H9 (cell line): ENCODE measurements at regions not wholly inside any gene's neighbourhood (a gene's known extent, or its start where the extent isn't known, plus 50 kb on each side); places are given as distances from the start of the nearest gene placed in this dataset.

ENCODE experiments used
- DNase-seq: peaks from one replicate; pipeline ENCODE4 v3.0.0-alpha.2; 2017
- H2AFZ ChIP-seq: one replicate; pipeline ENCODE4 v1.6.1; 2013; ENCODE audit warnings: mild to moderate bottlenecking, low read length, control low read depth, moderate library complexity
- H2AK5ac ChIP-seq: 2 replicates; pipeline ENCODE4 v1.6.1; 2013; ENCODE audit warnings: low read length, control low read depth, mixed read lengths; ENCODE audit not compliant: insufficient read length
- H2BK120ac ChIP-seq: one replicate; pipeline ENCODE4 v1.6.1; 2013; ENCODE audit warnings: low read depth, mild to moderate bottlenecking, low read length, control low read depth, inconsistent platforms; ENCODE audit not compliant: poor library complexity, severe bottlenecking
- H2BK12ac ChIP-seq: 2 replicates; pipeline ENCODE4 v1.6.1; 2013; ENCODE audit warnings: low read length, control low read depth, mixed read lengths, low read depth; ENCODE audit not compliant: insufficient read length
- H2BK15ac ChIP-seq: 2 replicates; pipeline ENCODE4 v1.6.1; 2013; ENCODE audit warnings: low read depth, low read length, control low read depth
- H2BK20ac ChIP-seq: one replicate; pipeline ENCODE4 v1.6.1; 2013; ENCODE audit warnings: low read depth, mild to moderate bottlenecking, low read length, control low read depth, inconsistent platforms; ENCODE audit not compliant: poor library complexity, severe bottlenecking
- H2BK5ac ChIP-seq: 2 replicates; pipeline ENCODE4 v1.6.1; 2013; ENCODE audit warnings: low read length, control low read depth, mixed read lengths; ENCODE audit not compliant: insufficient read length
- H3K14ac ChIP-seq: 2 replicates; pipeline ENCODE4 v1.6.1; 2013; ENCODE audit warnings: low read length, control low read depth; ENCODE audit not compliant: insufficient read depth
- H3K18ac ChIP-seq: 2 replicates; pipeline ENCODE4 v1.6.1; 2013; ENCODE audit warnings: low read depth, mild to moderate bottlenecking, mixed read lengths, low read length, control low read depth; ENCODE audit not compliant: insufficient read length
- H3K23ac ChIP-seq: 2 replicates; pipeline ENCODE4 v1.6.1; 2013; ENCODE audit warnings: low read length, control low read depth, mixed read lengths, low read depth; ENCODE audit not compliant: insufficient read length
- H3K23me2 ChIP-seq: 2 replicates; pipeline ENCODE4 v1.6.1; 2013; ENCODE audit warnings: low read depth, mild to moderate bottlenecking, mixed read lengths, low read length, control low read depth; ENCODE audit not compliant: insufficient read length, poor library complexity, severe bottlenecking
- H3K27ac ChIP-seq: 2 replicates; pipeline ENCODE4 v1.5.1; 2013; ENCODE audit warnings: low read length, control low read depth, mixed read lengths, low read depth; ENCODE audit not compliant: insufficient read length
- H3K27me3 ChIP-seq: 2 replicates; pipeline ENCODE4 v1.6.1; 2013; ENCODE audit warnings: low read length, control low read depth, inconsistent platforms; ENCODE audit not compliant: insufficient read depth
- H3K4ac ChIP-seq: 2 replicates; pipeline ENCODE4 v1.6.1; 2013; ENCODE audit warnings: low read depth, mild to moderate bottlenecking, control low read depth, inconsistent platforms, low read length, moderate library complexity
- H3K4me1 ChIP-seq: 2 replicates; pipeline ENCODE4 v1.6.1; 2013; ENCODE audit warnings: low read length, control low read depth, inconsistent platforms; ENCODE audit not compliant: insufficient read depth
- H3K4me2 ChIP-seq: 2 replicates; pipeline ENCODE4 v1.6.1; 2013; ENCODE audit warnings: low read length, control low read depth, mixed read lengths; ENCODE audit not compliant: insufficient read length, insufficient read depth
- H3K56ac ChIP-seq: 2 replicates; pipeline ENCODE4 v1.6.1; 2013; ENCODE audit warnings: low read depth, mild to moderate bottlenecking, mixed read lengths, low read length, control low read depth; ENCODE audit not compliant: insufficient read length
- H3K79me1 ChIP-seq: 2 replicates; pipeline ENCODE4 v1.6.1; 2013; ENCODE audit warnings: low read depth, mild to moderate bottlenecking, moderate library complexity, low read length, control low read depth, inconsistent platforms; ENCODE audit not compliant: insufficient read depth, poor library complexity, severe bottlenecking
- H3K79me2 ChIP-seq: 2 replicates; pipeline ENCODE4 v1.6.1; 2013; ENCODE audit warnings: low read length, control low read depth, inconsistent platforms; ENCODE audit not compliant: insufficient read depth
- H3K9ac ChIP-seq: 2 replicates; pipeline ENCODE4 v1.6.1; 2013; ENCODE audit warnings: low read length, control low read depth, mixed read lengths; ENCODE audit not compliant: insufficient read length; ENCODE audit errors: extremely low read depth
- H3K9me3 ChIP-seq: one replicate; pipeline ENCODE4 v1.6.1; 2013; ENCODE audit warnings: low read depth, low read length, inconsistent platforms; ENCODE audit not compliant: control insufficient read depth
- H3T11ph ChIP-seq: one replicate; pipeline ENCODE4 v1.6.1; 2013; ENCODE audit warnings: mild to moderate bottlenecking, low read length, control low read depth, inconsistent platforms
- H4K20me1 ChIP-seq: one replicate; pipeline ENCODE4 v1.6.1; 2013; ENCODE audit not compliant: control insufficient read depth, insufficient read length, insufficient read depth
- H4K5ac ChIP-seq: 2 replicates; pipeline ENCODE4 v1.6.1; 2013; ENCODE audit warnings: low read depth, mild to moderate bottlenecking, mixed read lengths, low read length, control low read depth; ENCODE audit not compliant: insufficient read length
- H4K8ac ChIP-seq: replicated peaks from 2 replicates; pipeline ENCODE4 v1.6.1; 2013; ENCODE audit warnings: low read length, control low read depth, mixed read lengths, low read depth; ENCODE audit not compliant: insufficient read length
- H4K91ac ChIP-seq: 2 replicates; pipeline ENCODE4 v1.6.1; 2013; ENCODE audit warnings: low read depth, mild to moderate bottlenecking, moderate library complexity, mixed read lengths, low read length, control low read depth; ENCODE audit not compliant: insufficient read length
- H3K27ac Mint-ChIP-seq, 3 experiments: 2 replicates in 2 of 3; 3 replicates in 1 of 3; pipeline ENCODE4 v1.8.0; 2020 to 2021; ENCODE audit warnings: mixed read lengths in 3 of 3, mild to moderate bottlenecking in 1 of 3, moderate library complexity in 1 of 3
- H3K27me3 Mint-ChIP-seq: 2 replicates; pipeline ENCODE4 v1.8.0; 2021; ENCODE audit warnings: low read depth, mild to moderate bottlenecking, moderate library complexity, mixed read lengths
- H3K36me3 Mint-ChIP-seq, 3 experiments: 2 replicates in 2 of 3; 3 replicates in 1 of 3; pipeline ENCODE4 v1.8.0; 2020 to 2021; ENCODE audit warnings: low read depth in 3 of 3, mixed read lengths in 3 of 3; ENCODE audit not compliant: insufficient read depth in 1 of 3
- H3K4me1 Mint-ChIP-seq, 2 experiments: 2 replicates each; pipeline ENCODE4 v1.8.0; 2020; ENCODE audit warnings: mixed read lengths in 2 of 2
- H3K4me3 Mint-ChIP-seq, 2 experiments: 2 replicates in 1 of 2; 3 replicates in 1 of 2; pipeline ENCODE4 v1.8.0; 2020 to 2021; ENCODE audit warnings: mild to moderate bottlenecking in 2 of 2, mixed read lengths in 2 of 2, moderate library complexity in 1 of 2
- H3K9me3 Mint-ChIP-seq, 2 experiments: 2 replicates in 1 of 2; 3 replicates in 1 of 2; pipeline ENCODE4 v1.8.0; 2020; ENCODE audit warnings: mild to moderate bottlenecking in 2 of 2, mixed read lengths in 2 of 2, moderate library complexity in 1 of 2
- WGBS: extraction: QIAGEN DNeasy Blood & Tissue Kit; methylation state at CpG from one replicate; pipeline ENCODE4 v1.1.7; 2013; ENCODE audit warnings: missing lambda C conversion rate, low lambda C conversion rate, mixed read lengths; ENCODE audit not compliant: insufficient read length; ENCODE audit errors: extremely low coverage; 5-methylcytosine and 5-hydroxymethylcytosine counted together
- TF ChIP-seq, protein P1 (sequence below): fragments of 200-600 bp; sonication (generic); conservative IDR thresholded peaks from 3 replicates; pipeline ENCODE4 v1.8.0; 2021; ENCODE audit warnings: antibody characterized with exemption, mild to moderate bottlenecking

- peaks cover 10 to 14% of the 10 kb centered on the region in 2 experiments; a peak in 3 of 4 replicates for H3K4me1 Mint-ChIP-seq
- no peak for DNase-seq
- H3K4me3 Mint-ChIP-seq = no peak overlapping the region
- no peak overlapping the region for H3K23ac ChIP-seq
- no peak overlapping the region for H3K18ac ChIP-seq
- H4K91ac ChIP-seq = no peak overlapping the region
- no peaks in the 10 kb centered on the region for H4K20me1 ChIP-seq
- no peaks in the 10 kb centered on the region for H3K36me3 Mint-ChIP-seq
- no CpG with 5 or more reads among the region's 3 CpGs for WGBS
- H3K9ac ChIP-seq = no peak overlapping the region
- TF ChIP-seq, protein P1, sequence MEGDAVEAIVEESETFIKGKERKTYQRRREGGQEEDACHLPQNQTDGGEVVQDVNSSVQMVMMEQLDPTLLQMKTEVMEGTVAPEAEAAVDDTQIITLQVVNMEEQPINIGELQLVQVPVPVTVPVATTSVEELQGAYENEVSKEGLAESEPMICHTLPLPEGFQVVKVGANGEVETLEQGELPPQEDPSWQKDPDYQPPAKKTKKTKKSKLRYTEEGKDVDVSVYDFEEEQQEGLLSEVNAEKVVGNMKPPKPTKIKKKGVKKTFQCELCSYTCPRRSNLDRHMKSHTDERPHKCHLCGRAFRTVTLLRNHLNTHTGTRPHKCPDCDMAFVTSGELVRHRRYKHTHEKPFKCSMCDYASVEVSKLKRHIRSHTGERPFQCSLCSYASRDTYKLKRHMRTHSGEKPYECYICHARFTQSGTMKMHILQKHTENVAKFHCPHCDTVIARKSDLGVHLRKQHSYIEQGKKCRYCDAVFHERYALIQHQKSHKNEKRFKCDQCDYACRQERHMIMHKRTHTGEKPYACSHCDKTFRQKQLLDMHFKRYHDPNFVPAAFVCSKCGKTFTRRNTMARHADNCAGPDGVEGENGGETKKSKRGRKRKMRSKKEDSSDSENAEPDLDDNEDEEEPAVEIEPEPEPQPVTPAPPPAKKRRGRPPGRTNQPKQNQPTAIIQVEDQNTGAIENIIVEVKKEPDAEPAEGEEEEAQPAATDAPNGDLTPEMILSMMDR = no peak
- H4K8ac ChIP-seq = no peak overlapping the region
- H3K27ac Mint-ChIP-seq = no peak overlapping the region
- no peak overlapping the region for H2BK20ac ChIP-seq
- no peak overlapping the region for H3K56ac ChIP-seq
- no peaks in the 10 kb centered on the region for H3K79me1 ChIP-seq
- no peaks in the 10 kb centered on the region for H3K27me3 ChIP-seq
- H2BK5ac ChIP-seq = no peak overlapping the region
- H2AK5ac ChIP-seq = no peak overlapping the region
- no peaks in the 10 kb centered on the region for H3K79me2 ChIP-seq
- H4K5ac ChIP-seq = no peak overlapping the region
- H3K4me2 ChIP-seq = no peak overlapping the region
- H3K4ac ChIP-seq = no peak overlapping the region
- H3T11ph ChIP-seq = no peak overlapping the region
- no peak overlapping the region for H2BK15ac ChIP-seq
- H3K27me3 Mint-ChIP-seq = peaks cover 15% of the 10 kb centered on the region
- no peaks in the 10 kb centered on the region for H3K23me2 ChIP-seq
- H3K27ac ChIP-seq = no peak overlapping the region
- H2AFZ ChIP-seq = no peak overlapping the region
- H3K4me1 ChIP-seq = no peaks in the 10 kb centered on the region
- H3K14ac ChIP-seq = no peak overlapping the region
- no peak overlapping the region for H2BK120ac ChIP-seq
- H2BK12ac ChIP-seq = no peak overlapping the region
- peaks cover 0 to 2% of the 10 kb centered on the region in 2 experiments; a peak in 2 of 5 replicates for H3K9me3 Mint-ChIP-seq
- no peaks in the 10 kb centered on the region for H3K9me3 ChIP-seq
These were observed 99.6 kb downstream of the NMUR2 start for GRCh38 chr5:152305525-152305924.
